Right kidney (tissue), 1 donor: ENCODE measurements at regions not wholly inside any gene's neighbourhood (a gene's known extent, or its start where the extent isn't known, plus 50 kb on each side); places are given as distances from the start of the nearest gene placed in this dataset.
A peak's percentile ranks its signal among the peaks of the same experiment; 100 is the strongest.
"Not testable (repeated sequence)": the region's sequence is repeated elsewhere in the genome, so short reads cannot be mapped to it uniquely, and the experiment has no call there.

Experiments
- DNase-seq: peaks from one replicate; pipeline ENCODE4 v3.0.0-alpha.2; 2016

- no peak for DNase-seq
Measured at GRCh38 chr18:43735570-43735969, 458.3 kb upstream of the SYT4 start.

GRCh38 chr18:43744960-43745745 is 467.9 kb upstream of the SYT4 start:
- DNase-seq: no peak

GRCh38 chr18:43751203-43751602 is 473.9 kb upstream of the SYT4 start:
- no peak for DNase-seq

GRCh38 chr18:43751835-43752234 is 474.5 kb upstream of the SYT4 start:
- DNase-seq: no peak

GRCh38 chr18:43757273-43757672 is 480.0 kb upstream of the SYT4 start:
- DNase-seq: no peak

GRCh38 chr18:43758734-43759133 is 481.4 kb upstream of the SYT4 start:
- no peak for DNase-seq

- DNase-seq: no peak
Measured at GRCh38 chr18:43760010-43760409, 482.7 kb upstream of the SYT4 start.

- DNase-seq: no peak
Measured at GRCh38 chr18:43772907-43773306, 495.6 kb upstream of the SYT4 start.

- DNase-seq: no peak
Measured at GRCh38 chr18:43774497-43774896, 497.2 kb upstream of the SYT4 start.

- no peak for DNase-seq
Measured at GRCh38 chr18:43775591-43775990, 498.3 kb upstream of the SYT4 start.

GRCh38 chr18:43776997-43777396 is 499.7 kb upstream of the SYT4 start:
- no peak for DNase-seq

- DNase-seq: no peak
Measured at GRCh38 chr18:43777636-43778304, 500.5 kb upstream of the SYT4 start.

GRCh38 chr18:43780782-43781340 is 503.6 kb upstream of the SYT4 start:
- no peak for DNase-seq

GRCh38 chr18:43785158-43785557 is 507.9 kb upstream of the SYT4 start:
- no peak for DNase-seq

- DNase-seq: no peak
Measured at GRCh38 chr18:43786893-43787292, 509.6 kb upstream of the SYT4 start.

GRCh38 chr18:43787721-43788120 is 510.4 kb upstream of the SYT4 start:
- not testable (repeated sequence) for DNase-seq

- peak; percentile 23 for DNase-seq
Measured at GRCh38 chr18:43789234-43790000, 512.1 kb upstream of the SYT4 start.

- DNase-seq: no peak
Measured at GRCh38 chr18:43793910-43794309, 516.6 kb upstream of the SYT4 start.

- DNase-seq: no peak
Measured at GRCh38 chr18:43794363-43794762, 517.1 kb upstream of the SYT4 start.

- no peak for DNase-seq
Measured at GRCh38 chr18:43797347-43797746, 520.1 kb upstream of the SYT4 start.

GRCh38 chr18:43800584-43800983 is 523.3 kb upstream of the SYT4 start:
- no peak for DNase-seq

- no peak for DNase-seq
Measured at GRCh38 chr18:43805646-43806194, 528.4 kb upstream of the SYT4 start.

- no peak for DNase-seq
Measured at GRCh38 chr18:43812627-43813026, 535.3 kb upstream of the SYT4 start.
